Heart right ventricle (tissue), 16 donors: ENCODE measurements at regions not wholly inside any gene's neighbourhood (a gene's known extent, or its start where the extent isn't known, plus 50 kb on each side); places are given as distances from the start of the nearest gene placed in this dataset.

Experiments used
- ATAC-seq, 8 donors: fragments of 200-7000 bp; cut with Tn5 transposase; one replicate each; pipeline ENCODE4 v1.9.1; 2020; ENCODE audit warnings: mild to moderate bottlenecking in 8 of 8, moderate library complexity in 8 of 8, moderate number of reproducible peaks in 1 of 8
- DNase-seq, 2 donors: peaks; one replicate each; pipeline ENCODE4 v3.0.0-alpha.2; 2020
- H3K27ac ChIP-seq, 10 donors: fragments of 200-600 bp; sonication (generic) in 2 of 10; one replicate each; pipeline versions ENCODE4 v1.5.0 to v1.8.0; 2020 to 2022; ENCODE audit warnings: mild to moderate bottlenecking in 3 of 10
- H3K27me3 ChIP-seq, 7 donors: fragments of 200-600 bp; one replicate each; pipeline ENCODE4 v1.8.0; 2021 to 2022; ENCODE audit warnings: mild to moderate bottlenecking in 2 of 7
- H3K36me3 ChIP-seq, 9 donors: fragments of 200-600 bp; sonication (generic) in 1 of 9; one replicate each; pipeline versions ENCODE4 v1.5.0 to v1.8.0; 2020 to 2022; ENCODE audit warnings: mild to moderate bottlenecking in 2 of 9
- H3K4me1 ChIP-seq, 9 donors: fragments of 200-600 bp; sonication (generic) in 1 of 9; one replicate each; pipeline versions ENCODE4 v1.5.0 to v1.8.0; 2020 to 2022; ENCODE audit warnings: mild to moderate bottlenecking in 4 of 9
- H3K4me3 ChIP-seq, 10 donors: fragments of 200-600 bp; sonication (generic) in 2 of 10; one replicate each; pipeline versions ENCODE4 v1.5.0 to v1.8.0; 2020 to 2022; ENCODE audit warnings: mild to moderate bottlenecking in 7 of 10, moderate library complexity in 2 of 10
- H3K9me3 ChIP-seq, 11 donors: fragments of 200-600 bp in 10 of 11; sonication (generic) in 2 of 11; one replicate each; pipeline versions ENCODE4 v1.5.0 to v1.8.0; 2013 to 2022; ENCODE audit warnings: mild to moderate bottlenecking in 2 of 11, control low read depth in 1 of 11, moderate library complexity in 1 of 11
- WGBS, 2 donors: extraction: QIAGEN DNeasy Blood & Tissue Kit; methylation state at CpG; one replicate each; pipeline ENCODE4 v1.1.7; 2013; ENCODE audit warnings: inconsistent platforms in 1 of 2; 5-methylcytosine and 5-hydroxymethylcytosine counted together
- intact Hi-C, 10 donors: fragments of 100-400 bp; cut with DNase I; formaldehyde crosslinking; loops; one replicate each; pipeline versions ENCODE4 v1.11.1 to v1.14.2; 2022
- TF ChIP-seq, protein P1 (sequence below), 9 donors: fragments of 200-600 bp; sonication (generic) in 2 of 9; IDR thresholded peaks; one replicate each; pipeline versions ENCODE4 v1.5.0 to v1.8.0; 2021 to 2022; ENCODE audit warnings: antibody characterized with exemption in 9 of 9, mild to moderate bottlenecking in 5 of 9, moderate library complexity in 1 of 9
- donor health status: Arrhythmogenic right ventricular cardiomyopathy.
- donor health status: ischemic (EF 13 %, LVEDD 7.1; RV severe dilation, severe dysfunction).
- donor health status: healthy with polysubstance abuse.
- donor health status: DM: no; HTN: yes; CAD: no.
- donor health status: DM: no; HTN: no; CAD: no.
- donor health status: ischemic (EF 25% LVEDD 6.9; RV normal size, moderate dysfunction).
- donor health status: ischemic (EF 25% LVEDD 5.7; RV mildly dilated, moderate dysfunction).
- donor health status: healthy.
- donor health status: DM: yes; HTN: yes; CAD: no.
- donor health status: Ischemic cardiomyopathy.
- donor health status: ischemic (EF 35%, LVEDD 5.7; RV mildly dilated, moderate dysfunction).
- donor health status: nonischemic (EF 11% LVEDD 7.7; RV severe dilation, severe dysfunction).
- donor health status: DM: yes; HTN: yes; CAD: no.
- donor health status: PGD.
- donor health status: ischemic (EF 29% LVEDD 5.4; RV normal size, mild dysfunction).
- donor health status: nonischemic (EF 23%, LVEDD 6.1; RV moderate dilation, normal function).

DNA sequence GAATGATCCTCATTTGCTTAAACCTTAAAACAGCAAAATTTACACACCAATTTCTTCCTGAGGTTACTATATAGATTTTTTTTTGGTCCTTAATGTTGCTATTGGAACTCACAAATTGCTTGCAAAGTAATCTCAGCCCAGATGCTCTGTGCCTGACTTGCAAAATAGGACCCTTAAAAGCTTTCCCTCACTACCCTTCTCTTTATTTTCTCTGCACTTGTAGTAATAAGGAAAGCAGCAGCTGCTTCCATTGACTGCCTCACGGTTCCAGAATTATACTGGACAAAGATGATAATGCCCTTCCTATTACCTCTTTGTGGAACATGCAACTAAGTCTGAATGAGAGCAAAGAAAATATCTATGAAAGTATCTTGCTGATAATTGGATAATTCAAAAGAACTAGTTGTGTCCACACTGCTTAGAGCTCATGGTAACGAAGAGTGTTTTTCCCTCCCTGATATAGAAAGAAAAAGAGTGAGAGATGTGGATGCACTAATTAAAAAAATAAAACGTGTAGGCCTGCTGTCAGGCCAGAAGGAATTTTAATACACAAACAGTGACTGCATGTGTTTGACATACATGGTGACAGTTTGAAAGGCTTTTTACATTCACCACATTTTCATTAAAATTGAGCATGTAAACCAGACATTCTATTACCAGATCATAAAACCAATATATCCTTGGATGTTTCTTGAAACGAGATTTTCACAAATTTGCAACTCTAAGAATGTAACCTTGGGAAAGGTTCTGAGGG, 783.1 kb downstream of the GBE1 start:
- Histone ChIP-seq H3K4me1 (no peaks in the 10 kb centered on the region), H3K9me3 (peaks cover 0 to 13% (median 0%) of the 10 kb centered on the region in 11 donors), H3K36me3 (no peaks in the 10 kb centered on the region), H3K27me3 (no peaks in the 10 kb centered on the region), H3K27ac (no peak overlapping the region), H3K4me3 (no peak overlapping the region)
- TF ChIP-seq, protein P1, sequence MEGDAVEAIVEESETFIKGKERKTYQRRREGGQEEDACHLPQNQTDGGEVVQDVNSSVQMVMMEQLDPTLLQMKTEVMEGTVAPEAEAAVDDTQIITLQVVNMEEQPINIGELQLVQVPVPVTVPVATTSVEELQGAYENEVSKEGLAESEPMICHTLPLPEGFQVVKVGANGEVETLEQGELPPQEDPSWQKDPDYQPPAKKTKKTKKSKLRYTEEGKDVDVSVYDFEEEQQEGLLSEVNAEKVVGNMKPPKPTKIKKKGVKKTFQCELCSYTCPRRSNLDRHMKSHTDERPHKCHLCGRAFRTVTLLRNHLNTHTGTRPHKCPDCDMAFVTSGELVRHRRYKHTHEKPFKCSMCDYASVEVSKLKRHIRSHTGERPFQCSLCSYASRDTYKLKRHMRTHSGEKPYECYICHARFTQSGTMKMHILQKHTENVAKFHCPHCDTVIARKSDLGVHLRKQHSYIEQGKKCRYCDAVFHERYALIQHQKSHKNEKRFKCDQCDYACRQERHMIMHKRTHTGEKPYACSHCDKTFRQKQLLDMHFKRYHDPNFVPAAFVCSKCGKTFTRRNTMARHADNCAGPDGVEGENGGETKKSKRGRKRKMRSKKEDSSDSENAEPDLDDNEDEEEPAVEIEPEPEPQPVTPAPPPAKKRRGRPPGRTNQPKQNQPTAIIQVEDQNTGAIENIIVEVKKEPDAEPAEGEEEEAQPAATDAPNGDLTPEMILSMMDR (IDR thresholded peaks at IDR 0.05): no peak
- ATAC-seq: no peak
- intact Hi-C loops: no loop called here
- 54 to 60% methylated on average over 4 of the region's 4 CpGs for WGBS, 2 donors
- DNase-seq: no peak

DNA sequence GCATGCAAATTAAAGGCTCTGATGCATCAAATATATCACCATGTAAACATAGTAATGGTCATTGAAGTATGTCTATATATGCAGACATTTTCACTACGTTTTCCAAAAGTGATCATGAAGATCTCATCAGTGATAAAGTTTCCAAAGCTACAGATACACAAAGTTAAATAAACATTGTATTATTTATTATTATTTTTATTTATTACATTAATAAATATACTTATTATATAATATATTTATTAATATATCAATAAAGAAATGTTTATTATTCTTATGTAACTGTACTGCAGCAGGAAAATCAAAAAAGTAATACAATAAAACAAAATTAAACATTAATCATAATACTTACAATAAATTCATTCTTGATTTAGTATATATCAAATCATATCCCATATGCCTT, 791.2 kb downstream of the GBE1 start:
- Histone ChIP-seq H3K9me3 (peaks cover 0 to 44% (median 0%) of the 10 kb centered on the region in 11 donors), H3K4me1 (no peaks in the 10 kb centered on the region), H3K27ac (no peak overlapping the region), H3K4me3 (no peak overlapping the region), H3K27me3 (no peaks in the 10 kb centered on the region), H3K36me3 (no peaks in the 10 kb centered on the region)
- TF ChIP-seq, protein P1 (IDR thresholded peaks at IDR 0.05): no peak
- intact Hi-C loops: no loop called here
- DNase-seq: no peak
- ATAC-seq: no peak
- 64 to 73% methylated on average over 1 of the region's 1 CpG for WGBS, 2 donors

DNA sequence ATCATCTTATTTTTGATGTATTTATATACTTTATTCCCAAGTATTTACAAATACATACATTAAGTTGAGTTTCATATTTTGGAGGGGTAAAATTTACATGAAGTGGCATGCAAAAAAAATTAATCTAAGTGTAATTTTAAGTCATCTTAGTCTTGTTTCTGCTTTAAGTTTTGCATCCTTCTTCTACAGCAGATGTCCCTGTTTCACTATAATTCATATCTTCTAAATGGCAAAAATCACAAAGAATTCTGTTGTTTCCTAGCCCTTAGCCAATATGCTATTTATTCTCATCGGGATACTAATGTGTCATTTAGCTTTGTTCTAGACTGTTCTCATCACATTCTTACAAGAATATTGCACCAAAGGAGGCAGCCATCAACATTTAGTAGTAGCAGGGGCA, 831.9 kb downstream of the GBE1 start:
- H3K4me3 ChIP-seq: no peak overlapping the region
- 80 to 86% methylated on average over 1 of the region's 1 CpG for WGBS, 2 donors
- no peak for ATAC-seq
- no peak for DNase-seq
- H3K27ac ChIP-seq: no peak overlapping the region
- TF ChIP-seq, protein P1 (IDR thresholded peaks at IDR 0.05): no peak
- intact Hi-C loops: no loop called here
- H3K4me1 ChIP-seq: no peaks in the 10 kb centered on the region
- no peaks in the 10 kb centered on the region for H3K27me3 ChIP-seq
- no peaks in the 10 kb centered on the region for H3K36me3 ChIP-seq
- H3K9me3 ChIP-seq: peaks cover 0 to 46% (median 0%) of the 10 kb centered on the region in 11 donors

GRCh38 chr3:80914854-80915253, 846.6 kb downstream of the GBE1 start:
- WGBS, 2 donors: 72 to 84% methylated on average over 4 of the region's 4 CpGs
- TF ChIP-seq, protein P1 (IDR thresholded peaks at IDR 0.05): no peak
- no peak for ATAC-seq

More at GRCh38 chr3:80914854-80915253, 846.6 kb downstream of the GBE1 start:
- no peak overlapping the region for H3K4me3 ChIP-seq
- no peak overlapping the region for H3K27ac ChIP-seq
- H3K27me3 ChIP-seq: no peaks in the 10 kb centered on the region
- no peaks in the 10 kb centered on the region for H3K36me3 ChIP-seq
- H3K9me3 ChIP-seq: peaks cover 0 to 11% (median 0%) of the 10 kb centered on the region in 11 donors
- no peaks in the 10 kb centered on the region for H3K4me1 ChIP-seq
- intact Hi-C loops: no loop called here
- DNase-seq: no peak
